NOMO-1 treated with dmso at 0.1 percent for 144 hours (cell line): ENCODE measurements at regions not wholly inside any gene's neighbourhood (a gene's known extent, or its start where the extent isn't known, plus 50 kb on each side); places are given as distances from the start of the nearest gene placed in this dataset.

Experiments used
- DNase-seq: peaks from one replicate; lab custom pipeline; 2025; ENCODE audit not compliant: unreplicated experiment; lab: John Stamatoyannopoulos, UW

- no peak for DNase-seq
Observed at GRCh38 chr6:145032562-145033145, 702.7 kb downstream of the EPM2A start.

GRCh38 chr6:145034664-145035063 lies 700.7 kb downstream of the EPM2A start:
- DNase-seq = no peak

GRCh38 chr6:145036236-145036635 lies 699.1 kb downstream of the EPM2A start:
- DNase-seq = no peak

GRCh38 chr6:145036848-145037567 lies 698.3 kb downstream of the EPM2A start:
- DNase-seq = no peak

GRCh38 chr6:145042559-145042958 lies 692.8 kb downstream of the EPM2A start:
- DNase-seq = no peak

- DNase-seq = no peak
Observed at GRCh38 chr6:145043926-145044500, 691.3 kb downstream of the EPM2A start.

DNA sequence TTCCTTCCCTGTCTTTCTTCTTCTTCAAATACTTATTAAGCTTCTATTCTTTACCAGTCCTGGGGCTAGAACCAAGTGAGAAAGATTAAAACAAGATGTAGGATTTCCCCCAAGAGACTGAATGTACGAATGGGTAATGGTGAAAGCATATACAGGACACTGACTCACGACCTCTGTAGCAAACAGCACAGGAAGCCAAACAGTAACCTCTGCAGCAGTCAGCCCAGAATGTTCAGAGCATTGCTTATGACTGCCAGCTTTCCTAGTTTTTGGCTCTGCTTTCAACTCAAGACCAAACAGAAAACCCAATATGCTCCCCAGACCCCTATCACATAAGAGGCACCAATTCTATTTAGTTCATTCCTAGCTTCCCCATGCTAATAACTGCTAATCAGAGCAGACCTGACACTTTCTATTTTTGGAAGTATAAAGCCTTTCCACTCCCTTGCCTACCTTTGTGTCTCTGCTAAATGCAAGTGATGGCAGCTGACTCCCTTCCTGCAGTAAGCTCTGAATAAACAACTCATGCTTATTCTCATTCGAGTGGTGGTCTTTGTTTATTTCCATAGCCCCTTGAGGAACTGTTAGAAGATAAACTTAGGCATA lies 690.6 kb downstream of the EPM2A start:
- peak; percentile 8 for DNase-seq

DNA sequence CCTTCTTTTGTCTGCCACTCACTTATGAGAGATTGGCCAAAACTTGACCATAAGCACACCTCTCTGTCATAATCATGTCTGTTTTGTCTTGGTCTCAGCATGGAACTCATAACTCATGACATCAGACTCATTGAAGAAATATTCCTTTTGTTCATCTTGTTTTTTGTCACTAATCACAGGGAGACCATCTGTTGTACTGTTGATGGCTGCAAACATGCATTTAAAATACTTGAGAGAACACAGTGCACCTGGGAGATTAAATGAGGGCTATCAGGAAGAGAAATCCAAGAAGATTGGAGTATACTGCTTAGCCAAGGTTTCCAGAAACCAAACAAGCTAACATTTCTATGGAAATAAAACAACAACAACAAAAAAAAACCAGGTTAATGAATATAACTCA lies 689.7 kb downstream of the EPM2A start:
- DNase-seq = no peak

- DNase-seq = peak; percentile 16
Observed at GRCh38 chr6:145047891-145048290, 687.4 kb downstream of the EPM2A start.

GRCh38 chr6:145051661-145052060 lies 683.7 kb downstream of the EPM2A start:
- no peak for DNase-seq

- no peak for DNase-seq
Observed at GRCh38 chr6:145055567-145055966, 679.8 kb downstream of the EPM2A start.

DNA sequence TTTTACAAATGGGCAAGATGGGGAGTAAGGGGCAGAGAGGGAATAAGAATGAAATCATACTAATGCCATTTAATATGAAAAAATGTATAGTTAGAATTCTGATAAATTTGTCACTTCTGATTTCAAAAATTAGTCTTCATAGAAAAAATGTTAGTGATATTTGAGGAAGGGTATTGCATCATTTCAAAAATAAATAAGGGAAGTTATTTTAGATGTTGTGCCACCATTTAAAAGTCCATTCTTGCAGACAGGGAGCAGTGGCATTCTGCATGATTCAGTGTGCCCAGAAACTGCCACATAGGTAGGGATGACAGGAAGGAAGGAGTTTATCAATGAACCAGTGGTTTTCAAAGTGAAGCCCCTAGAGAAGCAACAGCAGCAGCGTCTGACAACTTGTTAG lies 674.6 kb downstream of the EPM2A start:
- DNase-seq = no peak

DNA sequence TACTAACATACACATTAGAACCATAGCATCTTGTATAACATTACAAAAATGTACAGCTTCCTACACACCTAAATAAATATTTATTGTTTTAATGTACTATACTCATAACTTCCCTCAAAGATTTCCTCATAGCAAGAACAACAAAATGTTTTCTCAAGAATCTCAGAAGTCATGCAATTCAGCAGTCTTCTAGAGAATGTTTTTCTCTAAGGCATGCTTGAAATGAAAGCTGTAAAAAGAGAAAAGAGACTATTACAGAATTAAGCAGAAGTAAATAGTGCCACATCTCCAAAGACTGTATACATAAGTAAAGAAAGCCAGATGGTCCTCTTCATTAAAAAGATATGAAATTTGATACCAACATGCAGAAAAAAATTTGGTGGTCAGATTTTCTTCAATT lies 672.2 kb downstream of the EPM2A start:
- DNase-seq = no peak

DNA sequence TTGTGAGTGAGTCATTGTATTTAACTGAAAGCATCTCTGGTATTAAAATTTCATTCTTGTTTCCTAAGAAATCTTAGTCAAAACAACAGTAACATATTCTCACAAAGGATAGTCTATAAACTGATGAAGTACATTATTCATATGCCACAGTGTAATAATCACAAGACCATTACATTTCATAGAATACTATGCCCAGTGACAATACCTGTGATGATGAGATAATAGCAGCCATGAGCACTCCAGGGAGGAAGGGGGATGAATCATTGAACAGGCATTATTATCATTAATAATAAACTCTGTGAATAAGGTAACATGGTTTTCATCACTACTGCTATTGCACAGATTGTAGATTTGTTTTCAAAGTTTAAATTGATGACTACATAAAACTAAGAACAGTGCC lies 667.9 kb downstream of the EPM2A start:
- no peak for DNase-seq

DNA sequence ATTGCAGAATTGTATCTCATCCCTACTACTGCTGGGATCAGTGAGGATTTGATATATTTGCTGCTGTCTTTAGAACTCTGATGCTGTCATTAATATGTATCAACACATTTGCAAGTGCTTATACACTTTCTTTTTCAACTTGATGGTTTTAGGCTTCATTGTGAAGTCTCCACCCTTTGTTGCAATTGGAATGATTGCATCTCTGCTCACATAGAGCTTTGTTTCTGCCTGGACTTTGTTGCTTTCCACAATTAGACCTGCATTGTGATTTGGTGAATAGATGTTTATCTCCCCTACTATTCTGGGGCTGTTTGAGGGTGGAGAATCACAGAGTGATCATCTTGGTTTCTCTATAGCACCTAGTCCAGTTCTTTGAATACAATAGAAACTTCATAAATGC lies 666.7 kb downstream of the EPM2A start:
- DNase-seq = no peak

GRCh38 chr6:145069966-145070365 lies 665.4 kb downstream of the EPM2A start:
- DNase-seq = no peak

DNA sequence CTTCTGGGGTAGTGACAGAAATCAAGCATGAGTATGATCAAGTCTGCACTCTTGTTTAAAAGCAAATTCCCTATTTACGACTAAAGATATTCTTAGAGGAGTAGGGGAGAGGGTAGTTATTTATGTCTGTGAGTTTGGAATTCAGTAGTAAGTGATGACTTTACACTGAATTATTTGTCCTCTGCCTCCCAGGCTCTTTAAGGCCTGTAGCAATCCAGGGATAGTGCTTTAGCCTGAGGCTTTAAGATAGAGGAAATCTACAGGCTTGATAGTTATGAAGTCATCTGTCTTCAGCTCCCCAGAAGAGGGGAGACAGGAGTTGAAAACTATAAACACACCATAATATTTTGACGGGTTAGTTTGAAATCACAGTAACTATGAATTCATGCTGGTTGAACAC lies 664.5 kb downstream of the EPM2A start:
- DNase-seq = no peak

DNA sequence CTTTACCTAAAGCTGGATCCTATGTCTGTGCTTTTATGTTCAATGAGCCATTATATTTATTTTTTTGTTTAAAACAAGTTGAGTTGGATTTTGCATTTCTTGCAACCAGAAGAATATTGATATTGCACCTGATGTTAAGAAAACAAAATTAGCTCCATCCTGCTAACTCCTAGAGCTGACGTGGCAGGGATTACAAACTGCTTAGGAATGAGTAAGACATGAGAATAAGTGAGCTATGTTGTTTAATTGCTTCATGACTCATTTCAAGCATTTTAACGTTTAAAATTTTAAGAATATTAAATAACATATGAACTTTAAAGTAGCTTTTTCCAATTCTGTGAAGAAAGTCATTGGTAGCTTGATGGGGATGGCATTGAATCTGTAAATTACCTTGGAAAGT lies 663.5 kb downstream of the EPM2A start:
- no peak for DNase-seq

DNA sequence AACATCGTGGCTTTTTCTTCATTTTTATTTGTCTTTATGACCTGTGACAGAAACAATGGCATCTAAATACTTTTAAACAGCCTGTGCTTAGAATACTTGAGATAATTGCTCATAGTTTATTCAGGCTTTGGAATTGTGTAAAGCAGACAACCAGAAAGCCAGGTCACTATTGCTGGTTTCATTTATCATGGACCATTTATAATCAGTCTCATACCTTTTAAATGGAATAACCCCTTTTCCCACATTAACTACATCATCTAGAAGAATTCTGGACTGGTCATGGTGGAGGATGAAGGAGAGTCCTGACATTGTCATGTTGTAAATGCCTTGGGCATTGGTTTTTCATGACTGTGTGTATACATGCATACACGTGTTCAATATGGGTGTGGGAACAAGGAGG lies 661.5 kb downstream of the EPM2A start:
- no peak for DNase-seq

- DNase-seq = no peak
Observed at GRCh38 chr6:145074805-145075204, 660.5 kb downstream of the EPM2A start.

GRCh38 chr6:145075425-145075824 lies 659.9 kb downstream of the EPM2A start:
- DNase-seq = peak; percentile 5

- DNase-seq = no peak
Observed at GRCh38 chr6:145076115-145076841, 659.0 kb downstream of the EPM2A start.
